GM12865 (cell line): ENCODE measurements at regions not wholly inside any gene's neighbourhood (a gene's known extent, or its start where the extent isn't known, plus 50 kb on each side); places are given as distances from the start of the nearest gene placed in this dataset.
"Not testable (repeated sequence)": the region's sequence is repeated elsewhere in the genome, so short reads cannot be mapped to it uniquely, and the experiment has no call there.

ENCODE experiments used
- DNase-seq: peaks from one replicate; pipeline ENCODE4 v3.0.0; 2010; ENCODE audit warnings: low read depth
- H3K4me3 ChIP-seq: 2 replicates; pipeline ENCODE4 v1.5.1; 2011; ENCODE audit warnings: mild to moderate bottlenecking, low read depth, low read length, control low read depth
- CTCF ChIP-seq: IDR thresholded peaks from 2 replicates; pipeline ENCODE4 v1.5.1; 2011; ENCODE audit warnings: low read length, control low read depth, low read depth, inconsistent platforms; ENCODE audit not compliant: insufficient read depth; ENCODE audit errors: missing control alignments

- no peak overlapping the region for H3K4me3 ChIP-seq
- DNase-seq = no peak
- TF ChIP-seq CTCF = no peak
These were observed 209.5 kb upstream of the RGS17 start for GRCh38 chr6:153340568-153340967.

- TF ChIP-seq CTCF = no peak
- no peak overlapping the region for H3K4me3 ChIP-seq
- DNase-seq = no peak
These were observed 203.0 kb upstream of the RGS17 start for GRCh38 chr6:153334121-153334520.

DNA sequence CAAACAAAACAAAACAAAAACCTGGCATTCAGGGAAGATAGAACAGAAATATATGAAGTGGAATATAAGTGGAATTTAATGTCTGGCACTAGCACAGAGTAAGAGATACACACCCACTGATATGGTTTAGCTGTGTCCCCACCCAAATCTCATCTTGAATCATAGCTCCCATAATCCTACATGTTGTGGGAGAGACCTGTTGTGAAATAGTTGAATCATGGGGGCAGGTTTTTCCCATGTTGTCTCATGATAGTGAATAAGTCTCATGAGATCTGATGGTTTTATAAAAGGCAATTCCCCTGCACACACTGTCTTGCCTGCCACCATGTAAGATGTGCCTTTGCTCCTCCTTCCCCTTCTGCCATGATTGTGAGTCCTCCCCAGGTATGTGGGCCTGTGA lies 200.1 kb upstream of the RGS17 start:
- DNase-seq, H3K4me3 ChIP-seq: not testable (repeated sequence)

DNA sequence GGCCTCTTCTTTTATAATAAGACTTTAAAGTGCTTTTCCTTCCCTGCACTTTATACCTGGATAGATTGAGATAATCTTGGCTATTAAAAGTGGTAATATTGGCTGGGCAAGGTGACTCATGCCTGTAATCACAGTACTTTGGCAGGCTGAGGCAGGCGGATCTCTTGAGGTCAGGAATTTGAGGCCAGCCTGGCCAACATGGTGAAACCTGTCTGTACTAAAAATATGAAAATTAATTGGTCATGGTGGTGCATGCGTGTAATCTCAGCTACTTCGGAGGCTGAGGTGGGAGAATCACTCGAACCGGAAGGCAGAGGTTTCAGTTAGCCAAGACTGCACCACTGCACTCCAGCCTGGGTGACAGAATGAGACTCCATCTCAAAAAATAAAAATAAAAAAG lies 197.1 kb upstream of the RGS17 start:
- H3K4me3 ChIP-seq = no peak overlapping the region
- DNase-seq = no peak
- TF ChIP-seq CTCF = no peak

- no peak for DNase-seq
- no peak overlapping the region for H3K4me3 ChIP-seq
- TF ChIP-seq CTCF = no peak
These were observed 194.6 kb upstream of the RGS17 start for GRCh38 chr6:153325661-153326060.

- peak; percentile 49 for DNase-seq
- peak; percentile 60 for TF ChIP-seq CTCF
These were observed 181.6 kb upstream of the RGS17 start for GRCh38 chr6:153312634-153313033.

GRCh38 chr6:153309651-153310050 lies 178.6 kb upstream of the RGS17 start:
- no peak for DNase-seq
- TF ChIP-seq CTCF = no peak
- H3K4me3 ChIP-seq = no peak overlapping the region

More at GRCh38 chr6:153312634-153313033, 181.6 kb upstream of the RGS17 start:
- no peak overlapping the region for H3K4me3 ChIP-seq
